GM12873 (cell line): ENCODE measurements at regions not wholly inside any gene's neighbourhood (a gene's known extent, or its start where the extent isn't known, plus 50 kb on each side); places are given as distances from the start of the nearest gene placed in this dataset.

Experiments used
- CTCF ChIP-seq: IDR thresholded peaks from 2 replicates; pipeline ENCODE4 v1.5.1; 2012; ENCODE audit warnings: low read depth, mild to moderate bottlenecking, moderate library complexity, low read length, control low read depth; ENCODE audit not compliant: insufficient read depth; ENCODE audit errors: missing control alignments

- no peak for TF ChIP-seq CTCF
These were observed 315.2 kb downstream of the PSAT1 start for GRCh38 chr9:78612091-78612490.

- TF ChIP-seq CTCF, result no peak
These were observed 316.1 kb downstream of the PSAT1 start for GRCh38 chr9:78613006-78613405.

GRCh38 chr9:78614892-78615291 is 318.0 kb downstream of the PSAT1 start:
- TF ChIP-seq CTCF, result no peak

GRCh38 chr9:78615372-78615771 is 318.4 kb downstream of the PSAT1 start:
- TF ChIP-seq CTCF, result no peak

GRCh38 chr9:78618735-78619134 is 321.8 kb downstream of the PSAT1 start:
- no peak for TF ChIP-seq CTCF

- TF ChIP-seq CTCF, result no peak
These were observed 323.4 kb downstream of the PSAT1 start for GRCh38 chr9:78620303-78620702.

- TF ChIP-seq CTCF, result no peak
These were observed 323.8 kb downstream of the PSAT1 start for GRCh38 chr9:78620764-78621163.
